Activated naive CD8-positive, alpha-beta T cell treated with anti-CD3 and anti-CD28 coated beads, Interleukin-2, amount 50 U/mL, for 24 hours (primary cell): ENCODE measurements at regions not wholly inside any gene's neighbourhood (a gene's known extent, or its start where the extent isn't known, plus 50 kb on each side); places are given as distances from the start of the nearest gene placed in this dataset.

Source experiments
- ATAC-seq: fragments of 150-1000 bp; cut with Tn5 transposase; one replicate; pipeline ENCODE4 v1.10.0; 2021
- DNase-seq: peaks from one replicate; pipeline ENCODE4 v3.0.0; 2021
- H3K27ac Mint-ChIP-seq: one replicate; pipeline ENCODE4 v1.8.0; 2021; ENCODE audit warnings: mild to moderate bottlenecking, mixed read lengths
- H3K27me3 Mint-ChIP-seq: one replicate; pipeline ENCODE4 v1.8.0; 2021; ENCODE audit warnings: mixed read lengths
- H3K36me3 Mint-ChIP-seq: one replicate; pipeline ENCODE4 v1.8.0; 2021; ENCODE audit warnings: low read depth, mixed read lengths
- H3K4me1 Mint-ChIP-seq: one replicate; pipeline ENCODE4 v1.8.0; 2021; ENCODE audit warnings: mixed read lengths
- H3K4me3 Mint-ChIP-seq: one replicate; pipeline ENCODE4 v1.8.0; 2021; ENCODE audit warnings: mild to moderate bottlenecking, moderate library complexity, mixed read lengths
- H3K9me3 Mint-ChIP-seq: one replicate; pipeline ENCODE4 v1.8.0; 2021; ENCODE audit warnings: mixed read lengths

- ATAC-seq (no peak), DNase-seq (no peak)
- Mint-ChIP-seq H3K4me3 (no peak overlapping the region), H3K4me1 (no peaks in the 10 kb centered on the region), H3K27me3 (no peaks in the 10 kb centered on the region), H3K27ac (no peak overlapping the region), H3K9me3 (peaks cover 9% of the 10 kb centered on the region), H3K36me3 (no peaks in the 10 kb centered on the region)
Observed at GRCh38 chr5:91885291-91886265, 502.5 kb upstream of the ARRDC3 start.

- Mint-ChIP-seq H3K9me3 (peaks cover 13% of the 10 kb centered on the region), H3K36me3 (no peaks in the 10 kb centered on the region), H3K27ac (no peak overlapping the region), H3K27me3 (no peaks in the 10 kb centered on the region), H3K4me3 (no peak overlapping the region), H3K4me1 (no peaks in the 10 kb centered on the region)
- DNase-seq (no peak), ATAC-seq (no peak)
Observed at GRCh38 chr5:91884036-91884435, 500.9 kb upstream of the ARRDC3 start.

- DNase-seq: no peak
- no peak for ATAC-seq
- no peaks in the 10 kb centered on the region for H3K36me3 Mint-ChIP-seq
Observed at GRCh38 chr5:91875196-91875779, 492.2 kb upstream of the ARRDC3 start.

GRCh38 chr5:91867799-91868198, 484.7 kb upstream of the ARRDC3 start:
- no peaks in the 10 kb centered on the region for H3K9me3 Mint-ChIP-seq
- no peaks in the 10 kb centered on the region for H3K27me3 Mint-ChIP-seq
- H3K4me3 Mint-ChIP-seq: no peak overlapping the region
- ATAC-seq (no peak), DNase-seq (no peak)
- no peaks in the 10 kb centered on the region for H3K36me3 Mint-ChIP-seq
- no peak overlapping the region for H3K27ac Mint-ChIP-seq
- no peaks in the 10 kb centered on the region for H3K4me1 Mint-ChIP-seq

More at GRCh38 chr5:91875196-91875779, 492.2 kb upstream of the ARRDC3 start:
- H3K4me3 Mint-ChIP-seq: no peak overlapping the region
- peaks cover 6% of the 10 kb centered on the region for H3K9me3 Mint-ChIP-seq
- H3K27ac Mint-ChIP-seq: no peak overlapping the region
- no peaks in the 10 kb centered on the region for H3K27me3 Mint-ChIP-seq
- no peaks in the 10 kb centered on the region for H3K4me1 Mint-ChIP-seq

GRCh38 chr5:91865915-91866314, 482.8 kb upstream of the ARRDC3 start:
- Mint-ChIP-seq H3K4me1 (no peaks in the 10 kb centered on the region), H3K4me3 (no peak overlapping the region), H3K36me3 (no peaks in the 10 kb centered on the region), H3K27me3 (no peaks in the 10 kb centered on the region), H3K9me3 (peaks cover 4% of the 10 kb centered on the region), H3K27ac (no peak overlapping the region)
- no peak for ATAC-seq
- no peak for DNase-seq

- peaks cover 4% of the 10 kb centered on the region for H3K9me3 Mint-ChIP-seq
- no peaks in the 10 kb centered on the region for H3K36me3 Mint-ChIP-seq
- H3K4me1 Mint-ChIP-seq: no peaks in the 10 kb centered on the region
- no peak overlapping the region for H3K27ac Mint-ChIP-seq
- no peak overlapping the region for H3K4me3 Mint-ChIP-seq
- DNase-seq (no peak), ATAC-seq (no peak)
- H3K27me3 Mint-ChIP-seq: no peaks in the 10 kb centered on the region
Observed at GRCh38 chr5:91864962-91865361, 481.8 kb upstream of the ARRDC3 start.

- DNase-seq (no peak), ATAC-seq (no peak)
- Mint-ChIP-seq H3K27ac (no peak overlapping the region), H3K9me3 (no peaks in the 10 kb centered on the region), H3K27me3 (no peaks in the 10 kb centered on the region), H3K36me3 (no peaks in the 10 kb centered on the region), H3K4me1 (no peaks in the 10 kb centered on the region), H3K4me3 (no peak overlapping the region)
Observed at GRCh38 chr5:91851670-91852069, 468.6 kb upstream of the ARRDC3 start.

- Mint-ChIP-seq H3K36me3 (no peaks in the 10 kb centered on the region), H3K27me3 (no peaks in the 10 kb centered on the region), H3K4me1 (no peaks in the 10 kb centered on the region), H3K9me3 (no peaks in the 10 kb centered on the region), H3K4me3 (no peak overlapping the region), H3K27ac (no peak overlapping the region)
- no peak for ATAC-seq
- no peak for DNase-seq
Observed at GRCh38 chr5:91850031-91850430, 466.9 kb upstream of the ARRDC3 start.

- no peak overlapping the region for H3K27ac Mint-ChIP-seq
- ATAC-seq: no peak
- H3K27me3 Mint-ChIP-seq: no peaks in the 10 kb centered on the region
- no peak for DNase-seq
- H3K4me1 Mint-ChIP-seq: no peaks in the 10 kb centered on the region
- no peak overlapping the region for H3K4me3 Mint-ChIP-seq
- H3K36me3 Mint-ChIP-seq: no peaks in the 10 kb centered on the region
- no peaks in the 10 kb centered on the region for H3K9me3 Mint-ChIP-seq
Observed at GRCh38 chr5:91849069-91849468, 466.0 kb upstream of the ARRDC3 start.

- Mint-ChIP-seq H3K36me3 (no peaks in the 10 kb centered on the region), H3K4me3 (no peak overlapping the region), H3K9me3 (no peaks in the 10 kb centered on the region), H3K27ac (no peak overlapping the region), H3K4me1 (no peaks in the 10 kb centered on the region), H3K27me3 (no peaks in the 10 kb centered on the region)
- DNase-seq: no peak
- ATAC-seq: no peak
Observed at GRCh38 chr5:91848453-91848852, 465.3 kb upstream of the ARRDC3 start.

- H3K9me3 Mint-ChIP-seq: no peaks in the 10 kb centered on the region
- no peaks in the 10 kb centered on the region for H3K4me1 Mint-ChIP-seq
- no peak for DNase-seq
- no peak overlapping the region for H3K4me3 Mint-ChIP-seq
- H3K27me3 Mint-ChIP-seq: no peaks in the 10 kb centered on the region
- no peak for ATAC-seq
- no peak overlapping the region for H3K27ac Mint-ChIP-seq
- H3K36me3 Mint-ChIP-seq: no peaks in the 10 kb centered on the region
Observed at GRCh38 chr5:91841423-91841822, 458.3 kb upstream of the ARRDC3 start.

GRCh38 chr5:91840412-91840811, 457.3 kb upstream of the ARRDC3 start:
- Mint-ChIP-seq H3K27me3 (no peaks in the 10 kb centered on the region), H3K27ac (no peak overlapping the region), H3K4me3 (no peak overlapping the region), H3K4me1 (no peaks in the 10 kb centered on the region), H3K36me3 (no peaks in the 10 kb centered on the region), H3K9me3 (no peaks in the 10 kb centered on the region)
- ATAC-seq: no peak
- DNase-seq: no peak

- no peak for ATAC-seq
- DNase-seq: no peak
- no peaks in the 10 kb centered on the region for H3K27me3 Mint-ChIP-seq
- H3K9me3 Mint-ChIP-seq: no peaks in the 10 kb centered on the region
- H3K36me3 Mint-ChIP-seq: no peaks in the 10 kb centered on the region
- no peak overlapping the region for H3K4me3 Mint-ChIP-seq
- no peak overlapping the region for H3K27ac Mint-ChIP-seq
- no peaks in the 10 kb centered on the region for H3K4me1 Mint-ChIP-seq
Observed at GRCh38 chr5:91839721-91840120, 456.6 kb upstream of the ARRDC3 start.

GRCh38 chr5:91839233-91839632, 456.1 kb upstream of the ARRDC3 start:
- Mint-ChIP-seq H3K27ac (no peak overlapping the region), H3K36me3 (no peaks in the 10 kb centered on the region), H3K4me1 (no peaks in the 10 kb centered on the region), H3K27me3 (no peaks in the 10 kb centered on the region), H3K9me3 (no peaks in the 10 kb centered on the region), H3K4me3 (no peak overlapping the region)
- DNase-seq: no peak
- ATAC-seq: no peak

- no peaks in the 10 kb centered on the region for H3K27me3 Mint-ChIP-seq
- no peaks in the 10 kb centered on the region for H3K36me3 Mint-ChIP-seq
- no peak overlapping the region for H3K27ac Mint-ChIP-seq
- H3K9me3 Mint-ChIP-seq: no peaks in the 10 kb centered on the region
- no peak overlapping the region for H3K4me3 Mint-ChIP-seq
- no peaks in the 10 kb centered on the region for H3K4me1 Mint-ChIP-seq
- ATAC-seq (no peak), DNase-seq (no peak)
Observed at GRCh38 chr5:91830361-91830953, 447.3 kb upstream of the ARRDC3 start.
